AG10803 (cell line): ENCODE measurements at regions not wholly inside any gene's neighbourhood (a gene's known extent, or its start where the extent isn't known, plus 50 kb on each side); places are given as distances from the start of the nearest gene placed in this dataset.

Experiments used
- DNase-seq: peaks from one replicate; pipeline ENCODE4 v3.0.0; 2010; ENCODE audit warnings: low read depth
- H3K4me3 ChIP-seq: 2 replicates; pipeline ENCODE4 v1.5.1; 2011; ENCODE audit warnings: mild to moderate bottlenecking, low read length, control low read depth
- CTCF ChIP-seq: conservative IDR thresholded peaks from 2 replicates; pipeline ENCODE4 v1.5.1; 2011; ENCODE audit warnings: mild to moderate bottlenecking, low read length, control low read depth, inconsistent platforms

- DNase-seq = no peak
- H3K4me3 ChIP-seq = no peak overlapping the region
- no peak for TF ChIP-seq CTCF
Measured at GRCh38 chr6:134495203-134495889, 177.4 kb upstream of the SGK1 start.

- no peak overlapping the region for H3K4me3 ChIP-seq
- DNase-seq = no peak
- TF ChIP-seq CTCF = no peak
Measured at GRCh38 chr6:134493789-134494188, 175.9 kb upstream of the SGK1 start.

GRCh38 chr6:134491477-134491876 is 173.6 kb upstream of the SGK1 start:
- no peak overlapping the region for H3K4me3 ChIP-seq
- no peak for DNase-seq
- TF ChIP-seq CTCF = no peak

GRCh38 chr6:134482593-134483270 is 164.8 kb upstream of the SGK1 start:
- DNase-seq = no peak
- TF ChIP-seq CTCF = no peak

GRCh38 chr6:134481966-134482365 is 164.1 kb upstream of the SGK1 start:
- no peak for DNase-seq
- no peak overlapping the region for H3K4me3 ChIP-seq
- no peak for TF ChIP-seq CTCF

More at GRCh38 chr6:134482593-134483270, 164.8 kb upstream of the SGK1 start:
- H3K4me3 ChIP-seq = no peak overlapping the region

GRCh38 chr6:134480593-134480992 is 162.7 kb upstream of the SGK1 start:
- no peak for TF ChIP-seq CTCF
- no peak overlapping the region for H3K4me3 ChIP-seq
- peak; percentile 25 for DNase-seq

GRCh38 chr6:134478764-134479399 is 161.0 kb upstream of the SGK1 start:
- no peak for DNase-seq
- H3K4me3 ChIP-seq = no peak overlapping the region
- TF ChIP-seq CTCF = no peak
